Lung (tissue), 11 donors: ENCODE measurements at regions not wholly inside any gene's neighbourhood (a gene's known extent, or its start where the extent isn't known, plus 50 kb on each side); places are given as distances from the start of the nearest gene placed in this dataset.

Experiments
- ATAC-seq: fragments of 200-7000 bp; cut with Tn5 transposase; one replicate; pipeline ENCODE4 v1.9.1; 2020; ENCODE audit warnings: moderate number of reproducible peaks; ENCODE audit not compliant: insufficient read depth, low FRiP score
- DNase-seq, 3 donors: peaks; one replicate each; pipeline ENCODE4 v3.0.0-alpha.2; 2013 to 2017
- H3K27ac ChIP-seq, 2 donors: one replicate each; pipeline ENCODE4 v1.5.1; 2013; ENCODE audit warnings: mild to moderate bottlenecking in 2 of 2, moderate library complexity in 2 of 2, control low read depth in 1 of 2, inconsistent platforms in 1 of 2, low read depth in 1 of 2, low read length in 1 of 2
- H3K27me3 ChIP-seq, 3 donors: one replicate each; pipeline ENCODE4 v1.5.1; 2013; ENCODE audit warnings: low read length in 2 of 3; ENCODE audit not compliant: control insufficient read depth in 3 of 3, insufficient read depth in 3 of 3
- H3K36me3 ChIP-seq, 4 donors: one replicate each; pipeline ENCODE4 v1.5.1; 2013; ENCODE audit warnings: low read length in 4 of 4, mild to moderate bottlenecking in 1 of 4, moderate library complexity in 1 of 4; ENCODE audit not compliant: control insufficient read depth in 4 of 4, insufficient read depth in 4 of 4
- H3K4me1 ChIP-seq, 5 donors: one replicate each; pipeline ENCODE4 v1.5.1; 2013; ENCODE audit warnings: low read length in 5 of 5, mild to moderate bottlenecking in 2 of 5, moderate library complexity in 1 of 5; ENCODE audit not compliant: control insufficient read depth in 5 of 5, insufficient read depth in 5 of 5
- H3K4me3 ChIP-seq: one replicate; pipeline ENCODE4 v1.5.1; 2013; ENCODE audit warnings: mild to moderate bottlenecking, control low read depth, moderate library complexity
- H3K9ac ChIP-seq, 2 donors: one replicate each; pipeline ENCODE4 v1.5.1; 2013; ENCODE audit warnings: low read length in 2 of 2, control low read depth in 1 of 2; ENCODE audit not compliant: insufficient read depth in 1 of 2
- H3K9me3 ChIP-seq, 4 donors: one replicate each; pipeline ENCODE4 v1.5.1; 2013; ENCODE audit warnings: low read length in 3 of 4, mild to moderate bottlenecking in 1 of 4, moderate library complexity in 1 of 4; ENCODE audit not compliant: control insufficient read depth in 4 of 4, insufficient read depth in 3 of 4
- CTCF ChIP-seq: IDR thresholded peaks from 2 replicates; pipeline ENCODE4 v1.5.1; 2012; ENCODE audit warnings: mild to moderate bottlenecking; ENCODE audit errors: control extremely low read depth, extremely low read depth
- WGBS, 2 donors: extraction: QIAGEN DNeasy Blood & Tissue Kit; methylation state at CpG; one replicate each; pipeline ENCODE4 v1.1.7; 2013; 5-methylcytosine and 5-hydroxymethylcytosine counted together
- donor health status: control.
- donor health status: control.
- donor health status: Bipolar disorder and iron deficiency.
- donor health status: healthy.
- donor health status: DM: yes; HTN: yes; CAD: no.

- ATAC-seq (no peak), DNase-seq (no peak)
- H3K4me1 ChIP-seq: no peaks in the 10 kb centered on the region
- peaks cover 0 to 3% (median 2%) of the 10 kb centered on the region in 3 donors for H3K27me3 ChIP-seq
- no peak overlapping the region for H3K27ac ChIP-seq
- 57 to 71% methylated on average over 11 of the region's 11 CpGs for WGBS, 2 donors
- no peak overlapping the region for H3K9ac ChIP-seq
- H3K4me3 ChIP-seq: no peak overlapping the region
- no peaks in the 10 kb centered on the region for H3K36me3 ChIP-seq
- TF ChIP-seq CTCF: no peak
- peaks cover 0 to 4% (median 0%) of the 10 kb centered on the region in 4 donors for H3K9me3 ChIP-seq
Measured at GRCh38 chr10:120076996-120077706, 184.6 kb downstream of the SEC23IP start.

- H3K36me3 ChIP-seq: no peaks in the 10 kb centered on the region
- no peak overlapping the region for H3K4me3 ChIP-seq
- peaks cover 0 to 3% (median 2%) of the 10 kb centered on the region in 3 donors for H3K27me3 ChIP-seq
- peaks cover 0 to 4% (median 0%) of the 10 kb centered on the region in 4 donors for H3K9me3 ChIP-seq
- 49 to 64% methylated on average over 14 of the region's 14 CpGs for WGBS, 2 donors
- ATAC-seq: no peak
- no peak overlapping the region for H3K9ac ChIP-seq
- no peaks in the 10 kb centered on the region for H3K4me1 ChIP-seq
- TF ChIP-seq CTCF: no peak
- no peak for DNase-seq
- no peak overlapping the region for H3K27ac ChIP-seq
Measured at GRCh38 chr10:120077707-120078492, 185.4 kb downstream of the SEC23IP start.

GRCh38 chr10:120085096-120085796 lies 192.7 kb downstream of the SEC23IP start:
- ATAC-seq (no peak), DNase-seq (peak; percentile 13 to 31 (median 20))
- H3K4me3 ChIP-seq: no peak overlapping the region
- no peak for TF ChIP-seq CTCF
- H3K9me3 ChIP-seq: peaks cover 0 to 3% (median 0%) of the 10 kb centered on the region in 4 donors
- WGBS, 2 donors: 40 to 63% methylated on average over 5 of the region's 5 CpGs
- no peaks in the 10 kb centered on the region for H3K27me3 ChIP-seq
- H3K27ac ChIP-seq: no peak overlapping the region
- H3K36me3 ChIP-seq: no peaks in the 10 kb centered on the region
- peaks cover 0 to 3% (median 0%) of the 10 kb centered on the region in 5 donors for H3K4me1 ChIP-seq
- no peak overlapping the region for H3K9ac ChIP-seq
